ENCODE measurements at regions not wholly inside any gene's neighbourhood (a gene's known extent, or its start where the extent isn't known, plus 50 kb on each side); places are given as distances from the start of the nearest gene placed in this dataset.

DNA sequence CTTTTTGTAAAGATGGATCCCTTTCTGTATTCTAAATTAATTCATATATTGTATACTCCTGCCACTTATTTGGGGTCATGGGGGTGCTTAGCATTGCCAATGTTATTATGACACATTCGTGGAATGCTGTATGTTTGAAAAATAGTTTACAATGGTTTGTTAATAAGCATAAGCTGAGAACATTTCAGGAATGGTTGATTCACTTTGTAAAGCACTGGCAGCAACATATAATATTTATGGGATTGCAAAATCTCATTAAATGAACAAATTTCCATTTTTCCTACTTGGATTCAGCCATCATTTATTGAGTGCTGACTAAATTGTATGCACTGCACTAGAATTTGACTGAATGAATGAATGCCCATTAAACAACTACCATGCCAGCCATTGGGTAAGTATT lies 215.2 kb upstream of the KLF4 start:
- no peaks in the 10 kb centered on the region for H3K4me1 ChIP-seq (ENCODE audit: control insufficient read depth, insufficient read depth, low read length)
- H3K27me3 ChIP-seq (ENCODE audit: control insufficient read depth, insufficient read depth, low read length, poor library complexity, severe bottlenecking): no peaks in the 10 kb centered on the region
- H3K9me3 ChIP-seq (ENCODE audit: control insufficient read depth, low read length): no peaks in the 10 kb centered on the region
- no peaks in the 10 kb centered on the region for H3K36me3 ChIP-seq (ENCODE audit: control insufficient read depth, insufficient read depth, low read length)
- H3K4me3 ChIP-seq (ENCODE audit: insufficient read depth, low read depth, low read length): no peak overlapping the region
- no peak overlapping the region for H3K27ac ChIP-seq (ENCODE audit: insufficient read depth, low read depth, low read length, poor library complexity, severe bottlenecking)
- 90 to 100% methylated on average over 1 of the region's 1 CpG for WGBS, 2 experiments

DNA sequence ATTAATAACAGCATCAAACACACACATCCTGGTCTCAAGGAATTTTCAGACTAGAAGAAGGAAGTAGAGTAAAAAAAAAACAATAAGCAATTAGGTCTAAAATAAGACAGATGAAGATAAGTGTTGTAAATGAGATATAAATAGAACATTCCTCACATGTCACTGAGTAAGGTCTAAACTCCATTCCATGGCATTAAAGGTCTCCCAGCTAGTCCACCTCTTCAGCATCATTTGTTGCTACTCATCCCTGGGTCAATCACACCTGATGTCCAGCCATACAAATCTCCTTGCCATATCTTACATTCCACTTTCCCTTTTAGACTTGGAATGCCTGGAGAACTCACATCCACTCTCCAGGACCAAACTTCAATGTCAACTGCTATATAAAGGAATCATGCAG lies 214.1 kb upstream of the KLF4 start:
- H3K4me3 ChIP-seq (ENCODE audit: insufficient read depth, low read depth, low read length): no peak overlapping the region
- H3K27ac ChIP-seq (ENCODE audit: insufficient read depth, low read depth, low read length, poor library complexity, severe bottlenecking): no peak overlapping the region
- no peaks in the 10 kb centered on the region for H3K27me3 ChIP-seq (ENCODE audit: control insufficient read depth, insufficient read depth, low read length, poor library complexity, severe bottlenecking)
- H3K4me1 ChIP-seq (ENCODE audit: control insufficient read depth, insufficient read depth, low read length): no peaks in the 10 kb centered on the region
- H3K9me3 ChIP-seq (ENCODE audit: control insufficient read depth, low read length): no peaks in the 10 kb centered on the region
- H3K36me3 ChIP-seq (ENCODE audit: control insufficient read depth, insufficient read depth, low read length): no peaks in the 10 kb centered on the region

DNA sequence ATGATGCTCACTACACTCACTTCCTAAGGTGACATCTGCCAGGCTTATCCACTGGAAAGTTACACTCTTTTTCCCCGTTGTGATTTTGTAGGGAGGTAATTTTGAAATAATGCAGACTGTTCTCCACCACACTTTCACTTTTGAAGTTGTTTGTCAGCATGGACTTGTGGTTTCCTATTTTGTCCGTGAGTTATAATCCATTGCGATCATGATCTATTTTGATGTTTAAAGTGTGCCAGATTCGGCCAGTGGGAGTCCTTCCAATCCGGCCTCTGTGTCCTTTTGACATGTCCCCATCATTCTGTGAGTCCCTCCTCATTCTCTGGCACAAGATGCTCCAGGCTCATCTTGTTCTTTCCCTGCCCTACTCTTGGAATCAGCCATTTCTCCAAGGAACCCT lies 211.3 kb upstream of the KLF4 start:
- Histone ChIP-seq H3K36me3 (ENCODE audit: control insufficient read depth, insufficient read depth, low read length) (no peaks in the 10 kb centered on the region), H3K4me1 (ENCODE audit: control insufficient read depth, insufficient read depth, low read length) (no peaks in the 10 kb centered on the region), H3K9me3 (ENCODE audit: control insufficient read depth, low read length) (no peaks in the 10 kb centered on the region), H3K4me3 (ENCODE audit: insufficient read depth, low read depth, low read length) (no peak overlapping the region), H3K27ac (ENCODE audit: insufficient read depth, low read depth, low read length, poor library complexity, severe bottlenecking) (no peak overlapping the region), H3K27me3 (ENCODE audit: control insufficient read depth, insufficient read depth, low read length, poor library complexity, severe bottlenecking) (no peaks in the 10 kb centered on the region)
- WGBS, 2 experiments: 78 to 87% methylated on average over 5 of the region's 5 CpGs

DNA sequence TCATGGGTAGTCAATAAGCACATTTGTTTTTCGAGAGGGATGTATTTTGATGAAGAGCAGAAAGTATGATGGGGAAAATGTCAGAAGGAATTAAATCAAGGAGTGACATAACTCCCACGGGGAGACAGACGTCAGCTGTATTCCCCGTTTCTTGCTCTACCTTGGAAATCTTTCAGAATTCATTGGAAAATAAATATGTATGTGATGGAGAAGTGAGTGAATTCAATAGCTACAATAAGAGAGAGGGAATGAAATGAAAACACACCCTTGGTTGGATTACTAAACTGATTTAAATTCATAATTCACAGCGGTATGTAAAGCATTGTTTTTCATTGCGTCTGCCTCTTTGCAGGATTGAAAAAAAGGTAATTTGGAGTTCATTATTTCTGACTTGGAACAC lies 209.7 kb upstream of the KLF4 start:
- Histone ChIP-seq H3K27ac (ENCODE audit: insufficient read depth, low read depth, low read length, poor library complexity, severe bottlenecking) (no peak overlapping the region), H3K9me3 (ENCODE audit: control insufficient read depth, low read length) (no peaks in the 10 kb centered on the region), H3K4me3 (ENCODE audit: insufficient read depth, low read depth, low read length) (no peak overlapping the region), H3K36me3 (ENCODE audit: control insufficient read depth, insufficient read depth, low read length) (no peaks in the 10 kb centered on the region), H3K27me3 (ENCODE audit: control insufficient read depth, insufficient read depth, low read length, poor library complexity, severe bottlenecking) (no peaks in the 10 kb centered on the region), H3K4me1 (ENCODE audit: control insufficient read depth, insufficient read depth, low read length) (no peaks in the 10 kb centered on the region)
- 91 to 94% methylated on average over 5 to 6 of the region's 6 CpGs for WGBS, 2 experiments

DNA sequence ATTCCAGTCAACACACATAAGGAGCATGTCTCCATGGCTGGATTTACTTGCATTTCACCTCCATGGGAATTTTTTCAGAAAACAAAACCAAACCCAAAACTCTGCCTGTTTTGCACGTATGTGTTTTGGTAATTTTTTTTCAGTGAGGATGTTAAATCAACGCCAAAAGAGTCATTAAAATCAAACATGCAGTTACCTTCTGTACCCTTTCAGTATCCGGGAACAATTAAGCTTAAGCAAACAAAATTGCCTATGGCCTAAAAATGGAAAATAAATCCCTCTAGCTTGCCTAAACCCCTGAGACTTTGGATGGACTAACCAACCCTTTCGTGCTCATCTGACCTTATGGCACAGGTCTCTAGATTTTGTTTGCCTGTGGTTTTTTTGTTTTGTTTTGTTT lies 209.2 kb upstream of the KLF4 start:
- H3K9me3 ChIP-seq (ENCODE audit: control insufficient read depth, low read length): no peaks in the 10 kb centered on the region
- H3K27ac ChIP-seq (ENCODE audit: insufficient read depth, low read depth, low read length, poor library complexity, severe bottlenecking): no peak overlapping the region
- no peak overlapping the region for H3K4me3 ChIP-seq (ENCODE audit: insufficient read depth, low read depth, low read length)
- WGBS, 2 experiments: 81 to 83% methylated on average over 4 of the region's 4 CpGs
- no peaks in the 10 kb centered on the region for H3K36me3 ChIP-seq (ENCODE audit: control insufficient read depth, insufficient read depth, low read length)
- H3K4me1 ChIP-seq (ENCODE audit: control insufficient read depth, insufficient read depth, low read length): no peaks in the 10 kb centered on the region
- no peaks in the 10 kb centered on the region for H3K27me3 ChIP-seq (ENCODE audit: control insufficient read depth, insufficient read depth, low read length, poor library complexity, severe bottlenecking)

DNA sequence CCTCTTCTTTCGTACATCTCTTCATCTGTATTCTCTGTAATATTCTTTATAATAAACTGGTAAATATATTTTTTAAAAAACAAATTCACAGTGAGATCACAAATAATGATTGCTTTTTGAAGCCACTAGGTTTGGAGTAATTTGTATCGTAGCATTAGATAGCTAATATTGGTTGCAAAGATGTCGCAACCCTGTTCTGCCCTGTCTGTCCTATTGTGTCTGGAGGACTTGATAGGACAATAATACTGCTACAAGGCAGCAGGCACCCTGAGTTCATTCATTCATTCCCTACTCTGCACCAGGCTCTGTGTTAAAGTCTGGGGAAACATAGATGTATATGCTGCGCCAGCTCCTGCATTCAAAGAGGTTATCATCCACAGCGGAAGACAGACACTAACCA lies 206.7 kb upstream of the KLF4 start:
- WGBS, 2 experiments: 97 to 100% methylated on average over 3 to 5 of the region's 5 CpGs
- Histone ChIP-seq H3K9me3 (ENCODE audit: control insufficient read depth, low read length) (no peaks in the 10 kb centered on the region), H3K4me1 (ENCODE audit: control insufficient read depth, insufficient read depth, low read length) (no peaks in the 10 kb centered on the region), H3K36me3 (ENCODE audit: control insufficient read depth, insufficient read depth, low read length) (no peaks in the 10 kb centered on the region), H3K27ac (ENCODE audit: insufficient read depth, low read depth, low read length, poor library complexity, severe bottlenecking) (no peak overlapping the region), H3K27me3 (ENCODE audit: control insufficient read depth, insufficient read depth, low read length, poor library complexity, severe bottlenecking) (no peaks in the 10 kb centered on the region), H3K4me3 (ENCODE audit: insufficient read depth, low read depth, low read length) (no peak overlapping the region)

DNA sequence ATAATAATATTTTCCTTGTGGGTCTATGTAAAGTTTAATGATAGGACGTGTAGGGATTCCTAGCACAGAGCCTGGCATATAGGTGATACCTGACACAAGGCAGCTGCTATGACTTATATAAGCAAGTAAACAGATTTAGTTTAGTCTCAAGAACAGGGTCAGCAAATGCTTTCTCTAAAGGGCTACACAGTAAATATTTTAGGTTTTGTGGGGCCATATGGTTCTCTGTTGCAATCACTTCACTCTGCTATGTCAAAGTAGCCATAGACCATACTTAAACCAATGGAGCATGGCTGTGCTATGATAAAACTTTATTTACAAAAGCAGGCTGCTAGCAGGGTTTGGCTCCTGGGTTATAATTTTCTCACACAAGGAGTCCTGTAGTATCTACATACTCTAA lies 204.8 kb upstream of the KLF4 start:
- H3K4me1 ChIP-seq (ENCODE audit: control insufficient read depth, insufficient read depth, low read length): no peaks in the 10 kb centered on the region
- no peaks in the 10 kb centered on the region for H3K36me3 ChIP-seq (ENCODE audit: control insufficient read depth, insufficient read depth, low read length)
- no peaks in the 10 kb centered on the region for H3K9me3 ChIP-seq (ENCODE audit: control insufficient read depth, low read length)
- H3K4me3 ChIP-seq (ENCODE audit: insufficient read depth, low read depth, low read length): no peak overlapping the region
- H3K27me3 ChIP-seq (ENCODE audit: control insufficient read depth, insufficient read depth, low read length, poor library complexity, severe bottlenecking): no peaks in the 10 kb centered on the region
- 81 to 88% methylated on average over 1 of the region's 1 CpG for WGBS, 2 experiments
- H3K27ac ChIP-seq (ENCODE audit: insufficient read depth, low read depth, low read length, poor library complexity, severe bottlenecking): no peak overlapping the region

DNA sequence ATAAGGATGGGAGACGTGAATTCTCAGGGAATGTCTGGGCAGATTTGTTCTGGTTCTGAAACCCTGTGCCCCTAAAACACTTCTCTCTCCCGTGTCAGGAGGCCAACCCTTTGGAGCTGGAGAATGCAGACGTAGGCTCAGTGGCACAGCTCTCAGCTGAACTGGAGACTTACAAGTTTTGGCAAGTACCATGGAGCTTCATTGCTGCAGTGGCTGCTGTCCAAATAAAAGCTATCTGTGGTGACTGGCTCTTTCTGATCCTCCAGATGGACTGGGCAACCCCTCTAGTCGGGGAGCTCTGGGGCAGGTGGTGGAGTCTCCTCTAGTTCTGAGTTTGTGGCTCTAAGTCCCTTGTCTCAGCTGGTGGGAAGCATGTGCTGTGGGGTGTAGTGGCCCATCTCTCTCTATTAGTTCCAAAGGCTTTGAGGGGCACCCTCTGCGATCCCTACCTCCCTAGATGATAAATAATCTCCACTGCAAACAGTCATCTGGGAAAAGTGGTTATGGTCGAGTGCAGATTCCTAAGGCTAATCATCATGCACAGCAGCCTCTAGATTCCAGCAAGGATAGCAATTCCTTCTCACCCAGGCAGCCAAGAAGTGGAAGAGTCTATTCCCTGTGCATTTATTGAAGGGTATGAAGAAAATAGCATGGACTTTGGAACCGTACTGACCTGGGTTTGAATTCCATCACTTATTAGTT lies 204.2 kb upstream of the KLF4 start:
- H3K36me3 ChIP-seq (ENCODE audit: control insufficient read depth, insufficient read depth, low read length): no peaks in the 10 kb centered on the region
- H3K27ac ChIP-seq (ENCODE audit: insufficient read depth, low read depth, low read length, poor library complexity, severe bottlenecking): no peak overlapping the region
- WGBS, 2 experiments: 91 to 94% methylated on average over 7 of the region's 7 CpGs
- no peaks in the 10 kb centered on the region for H3K27me3 ChIP-seq (ENCODE audit: control insufficient read depth, insufficient read depth, low read length, poor library complexity, severe bottlenecking)
- no peaks in the 10 kb centered on the region for H3K9me3 ChIP-seq (ENCODE audit: control insufficient read depth, low read length)
- no peaks in the 10 kb centered on the region for H3K4me1 ChIP-seq (ENCODE audit: control insufficient read depth, insufficient read depth, low read length)
- no peak overlapping the region for H3K4me3 ChIP-seq (ENCODE audit: insufficient read depth, low read depth, low read length)

DNA sequence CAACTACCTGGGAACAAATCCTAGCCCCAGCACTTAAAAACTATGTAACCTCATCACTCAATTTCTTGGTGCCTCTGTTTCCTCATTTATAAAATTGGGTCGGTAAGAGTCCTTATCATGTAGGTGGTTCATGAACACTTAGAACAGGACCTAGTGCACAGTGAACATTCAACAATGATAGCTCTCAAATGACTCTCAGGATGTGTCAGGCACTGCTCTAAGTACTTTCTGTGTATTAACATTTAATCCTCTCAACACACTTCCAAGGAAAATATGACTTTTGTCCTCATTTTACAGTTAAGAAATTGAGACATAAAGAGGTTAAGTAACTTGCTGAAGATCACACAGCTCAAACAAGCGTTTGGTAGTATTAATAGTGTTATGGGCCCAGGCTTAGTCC lies 202.1 kb upstream of the KLF4 start:
- no peaks in the 10 kb centered on the region for H3K36me3 ChIP-seq (ENCODE audit: control insufficient read depth, insufficient read depth, low read length)
- H3K4me3 ChIP-seq (ENCODE audit: insufficient read depth, low read depth, low read length): no peak overlapping the region
- 92 to 96% methylated on average over 2 of the region's 2 CpGs for WGBS, 2 experiments
- no peaks in the 10 kb centered on the region for H3K4me1 ChIP-seq (ENCODE audit: control insufficient read depth, insufficient read depth, low read length)
- H3K9me3 ChIP-seq (ENCODE audit: control insufficient read depth, low read length): no peaks in the 10 kb centered on the region
- H3K27me3 ChIP-seq (ENCODE audit: control insufficient read depth, insufficient read depth, low read length, poor library complexity, severe bottlenecking): no peaks in the 10 kb centered on the region
- no peak overlapping the region for H3K27ac ChIP-seq (ENCODE audit: insufficient read depth, low read depth, low read length, poor library complexity, severe bottlenecking)

DNA sequence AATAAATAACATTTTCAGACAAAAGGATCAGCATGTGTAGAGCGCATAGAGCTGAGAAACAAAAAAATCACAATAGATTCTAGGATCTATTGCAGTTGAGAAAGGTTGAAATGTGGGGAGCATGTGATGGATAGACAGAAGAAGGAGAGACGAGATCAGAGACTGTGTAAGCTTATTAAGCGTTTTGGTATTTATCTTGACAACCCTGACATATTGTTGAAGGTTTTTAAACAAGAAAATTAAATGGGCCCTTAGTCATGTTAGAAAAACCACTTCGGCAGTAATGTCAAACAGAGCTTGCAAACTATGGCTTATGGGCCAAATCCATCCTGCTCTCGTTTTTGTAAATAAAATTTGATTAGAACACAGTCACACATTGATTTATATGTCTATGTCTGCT lies 200.5 kb upstream of the KLF4 start:
- Histone ChIP-seq H3K27me3 (ENCODE audit: control insufficient read depth, insufficient read depth, low read length, poor library complexity, severe bottlenecking) (no peaks in the 10 kb centered on the region), H3K9me3 (ENCODE audit: control insufficient read depth, low read length) (no peaks in the 10 kb centered on the region), H3K4me1 (ENCODE audit: control insufficient read depth, insufficient read depth, low read length) (no peaks in the 10 kb centered on the region), H3K27ac (ENCODE audit: insufficient read depth, low read depth, low read length, poor library complexity, severe bottlenecking) (no peak overlapping the region), H3K4me3 (ENCODE audit: insufficient read depth, low read depth, low read length) (no peak overlapping the region), H3K36me3 (ENCODE audit: control insufficient read depth, insufficient read depth, low read length) (no peaks in the 10 kb centered on the region)
- WGBS, 2 experiments: 85 to 92% methylated on average over 5 of the region's 5 CpGs

DNA sequence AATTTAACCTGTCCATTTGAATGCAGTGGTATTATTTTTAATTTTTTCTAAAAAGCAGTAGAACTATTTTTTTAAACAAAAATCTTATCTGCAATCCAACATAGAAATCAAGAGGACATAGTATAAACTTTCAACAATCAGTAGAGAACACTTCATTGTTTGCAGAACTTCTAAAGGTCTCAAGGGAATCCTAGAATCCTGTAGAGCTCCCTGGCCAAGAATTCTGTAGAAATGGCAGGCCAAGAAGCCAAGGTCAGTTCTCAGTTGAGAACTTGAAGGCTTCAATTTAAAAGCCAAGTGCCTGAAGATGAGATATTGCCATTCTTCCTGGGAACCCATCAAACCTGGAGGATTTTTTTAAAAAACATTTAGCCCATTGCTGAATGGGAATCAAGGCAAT lies 199.2 kb upstream of the KLF4 start:
- Histone ChIP-seq H3K27me3 (ENCODE audit: control insufficient read depth, insufficient read depth, low read length, poor library complexity, severe bottlenecking) (no peaks in the 10 kb centered on the region), H3K4me1 (ENCODE audit: control insufficient read depth, insufficient read depth, low read length) (no peaks in the 10 kb centered on the region), H3K9me3 (ENCODE audit: control insufficient read depth, low read length) (no peaks in the 10 kb centered on the region), H3K36me3 (ENCODE audit: control insufficient read depth, insufficient read depth, low read length) (no peaks in the 10 kb centered on the region), H3K27ac (ENCODE audit: insufficient read depth, low read depth, low read length, poor library complexity, severe bottlenecking) (no peak overlapping the region), H3K4me3 (ENCODE audit: insufficient read depth, low read depth, low read length) (no peak overlapping the region)
